NCI-H2029 (cell line): ENCODE measurements at regions not wholly inside any gene's neighbourhood (a gene's known extent, or its start where the extent isn't known, plus 50 kb on each side); places are given as distances from the start of the nearest gene placed in this dataset.

Source experiments
- DNase-seq: peaks from one replicate; lab custom pipeline; 2025; lab: John Stamatoyannopoulos, UW

DNA sequence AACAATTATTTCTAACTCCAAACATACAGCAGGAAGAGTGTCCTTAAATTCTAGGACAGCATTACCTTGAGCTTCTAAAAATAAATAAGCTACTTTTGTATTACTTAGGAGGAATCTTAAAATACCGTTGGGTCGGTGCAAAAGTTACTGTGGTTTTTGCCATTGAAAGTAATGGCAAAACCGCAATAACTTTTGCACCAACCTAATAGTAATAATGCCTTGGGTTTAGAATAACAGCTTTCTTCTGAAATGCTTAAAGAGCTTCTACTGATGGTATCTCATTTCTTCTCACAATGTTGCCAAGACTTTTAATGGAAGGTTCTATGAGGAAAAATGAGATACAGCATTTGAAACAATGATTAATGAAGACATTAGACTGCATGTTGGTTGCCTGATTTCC is 179.9 kb downstream of the SEC16B start:
- no peak for DNase-seq

- DNase-seq, result no peak
These were observed 183.6 kb downstream of the SEC16B start for GRCh38 chr1:177786176-177786745.

GRCh38 chr1:177784936-177785335 is 184.9 kb downstream of the SEC16B start:
- DNase-seq, result no peak

- no peak for DNase-seq
These were observed 185.4 kb downstream of the SEC16B start for GRCh38 chr1:177784409-177784808.

GRCh38 chr1:177783051-177783450 is 186.8 kb downstream of the SEC16B start:
- DNase-seq, result no peak

- DNase-seq, result no peak
These were observed 189.7 kb downstream of the SEC16B start for GRCh38 chr1:177780096-177780700.

DNA sequence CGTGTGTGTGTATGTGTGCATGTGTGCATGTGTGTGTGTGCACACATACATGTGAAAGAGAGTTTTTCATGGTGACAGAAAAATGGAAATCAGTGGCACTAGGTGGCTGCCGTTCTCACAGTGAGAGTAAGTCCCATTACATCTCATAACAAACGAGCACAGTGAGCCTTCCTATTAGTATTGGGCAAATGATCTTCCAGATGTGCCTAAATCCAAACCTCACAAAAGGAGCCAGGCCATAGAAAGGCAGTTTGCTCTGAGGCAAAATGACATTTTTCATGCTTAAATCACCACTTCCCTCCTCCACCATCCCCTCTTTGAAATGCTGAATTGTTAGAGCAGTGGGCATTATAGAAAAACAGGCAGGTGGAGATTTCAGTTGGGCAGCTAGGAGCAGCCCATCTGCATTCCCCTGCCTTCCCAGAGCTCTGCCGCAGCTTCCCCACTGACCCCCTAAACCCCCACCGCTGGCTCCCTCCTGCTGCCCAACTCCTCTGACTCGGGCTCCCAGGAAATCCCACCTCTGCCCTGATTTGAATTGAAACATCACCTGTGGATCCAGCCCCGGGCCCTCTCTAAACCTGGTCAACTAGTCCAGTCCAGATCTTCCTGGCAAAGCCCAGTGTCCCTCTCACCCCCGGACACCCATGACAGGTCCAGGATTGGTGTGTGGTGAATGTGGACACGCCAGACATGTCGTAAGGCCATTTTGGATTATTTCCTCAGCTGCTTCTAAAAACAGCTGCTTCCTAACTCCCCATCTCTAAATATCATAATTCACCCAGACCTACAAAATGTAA is 190.5 kb downstream of the SEC16B start:
- DNase-seq, result no peak

GRCh38 chr1:177775924-177776323 is 193.9 kb downstream of the SEC16B start:
- DNase-seq, result no peak

DNA sequence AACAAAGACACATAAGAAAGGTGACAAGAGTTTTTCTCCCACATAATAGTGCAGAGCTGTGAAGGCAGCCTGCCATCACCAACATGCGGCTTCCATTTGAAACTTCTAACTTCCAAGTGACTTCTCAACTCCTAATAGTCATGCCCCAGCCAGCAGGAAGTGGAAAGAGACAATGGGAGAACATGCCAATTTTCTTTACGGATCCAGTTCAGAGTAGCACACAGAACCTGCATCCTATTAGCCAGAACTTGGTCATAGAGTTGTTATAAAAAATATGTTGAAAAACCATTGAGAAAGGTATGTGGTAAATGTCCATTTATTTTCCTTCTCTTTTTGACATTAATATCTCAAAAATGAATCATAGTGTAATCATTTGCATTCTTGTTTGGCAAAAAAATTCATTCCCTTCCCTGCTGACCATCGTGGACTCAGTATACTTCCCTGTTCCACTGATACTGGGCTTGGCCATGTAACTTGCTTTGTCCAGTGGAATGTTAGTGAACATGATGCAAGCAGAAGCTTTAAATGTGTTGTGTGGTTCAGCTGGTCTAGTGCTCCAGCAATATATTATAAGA is 197.4 kb downstream of the SEC16B start:
- DNase-seq, result no peak

- DNase-seq, result no peak
These were observed 198.2 kb downstream of the SEC16B start for GRCh38 chr1:177771688-177772087.

GRCh38 chr1:177770096-177770495 is 199.8 kb downstream of the SEC16B start:
- peak; percentile 21 for DNase-seq

DNA sequence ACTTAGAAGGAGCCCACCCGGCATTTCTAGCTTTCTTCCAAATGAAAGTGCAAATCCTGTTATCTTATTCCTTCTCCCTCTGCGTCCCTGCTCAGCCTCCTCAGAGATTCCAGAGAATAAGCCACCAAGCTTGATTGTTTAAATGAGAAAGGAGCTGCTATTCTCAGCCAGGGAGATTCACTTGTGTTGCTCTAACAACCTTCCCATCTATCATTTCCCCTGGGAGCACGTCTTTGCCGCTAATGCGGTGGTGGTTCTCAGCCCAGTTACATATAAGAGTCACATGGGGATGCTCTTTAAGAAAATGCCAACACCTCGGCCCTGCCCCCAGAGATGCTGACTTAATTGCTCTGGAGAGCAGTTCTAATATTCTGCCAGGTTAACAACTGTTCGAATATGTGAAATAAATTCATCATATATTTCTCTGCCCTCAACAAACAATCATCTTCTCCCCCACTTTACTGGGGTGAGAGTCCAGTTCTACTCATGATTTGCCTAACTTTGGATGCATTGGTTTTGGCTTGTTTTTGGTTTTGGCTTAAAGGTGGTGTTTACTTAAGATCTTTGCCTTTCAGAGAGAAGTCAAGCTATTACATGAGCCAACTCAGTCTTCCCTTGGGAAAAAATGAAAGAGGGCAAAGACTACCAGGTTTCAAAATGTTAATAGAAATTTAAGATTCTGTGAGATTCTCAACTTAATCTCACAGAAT is 213.9 kb downstream of the SEC16B start:
- DNase-seq, result no peak

- no peak for DNase-seq
These were observed 215.3 kb downstream of the SEC16B start for GRCh38 chr1:177754603-177755002.

DNA sequence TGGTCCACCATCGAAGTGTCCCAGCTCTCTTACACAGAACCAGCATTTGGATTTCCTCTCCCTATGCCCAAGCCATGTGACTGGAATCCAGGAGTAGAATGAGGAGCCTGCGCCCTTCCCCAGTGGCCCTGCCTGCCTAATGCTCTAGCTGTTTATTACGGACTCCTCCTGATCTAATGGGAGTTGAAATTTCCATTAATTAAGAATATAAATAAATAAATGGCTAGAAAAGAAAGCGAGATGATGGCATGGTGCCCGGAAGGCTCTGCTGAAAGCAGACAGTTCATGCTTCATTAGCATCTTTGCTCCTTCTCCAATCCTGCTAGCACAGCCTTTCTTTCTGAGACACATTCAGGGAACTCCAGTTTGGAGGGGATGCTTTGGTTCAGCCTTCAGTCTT is 216.2 kb downstream of the SEC16B start:
- no peak for DNase-seq

GRCh38 chr1:177748080-177748801 is 221.6 kb downstream of the SEC16B start:
- no peak for DNase-seq

DNA sequence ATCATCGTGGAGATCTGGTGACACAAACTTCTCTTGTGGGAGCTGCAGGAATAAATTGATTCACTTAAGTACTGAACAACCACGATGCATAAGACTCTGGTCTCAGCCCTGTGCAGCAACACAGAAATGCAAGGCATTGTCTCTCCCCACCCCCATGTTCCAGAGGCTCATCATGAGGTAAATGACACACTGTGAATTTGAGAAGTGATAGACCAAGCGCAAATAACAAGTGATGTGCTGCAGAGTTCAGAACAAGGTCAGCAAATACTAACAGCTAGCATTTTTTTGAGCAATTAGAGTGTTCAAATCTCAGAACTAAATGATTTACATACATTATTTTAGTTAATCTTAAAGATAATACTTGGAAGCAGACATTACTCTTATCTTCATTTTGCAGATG is 223.7 kb downstream of the SEC16B start:
- DNase-seq, result no peak

DNA sequence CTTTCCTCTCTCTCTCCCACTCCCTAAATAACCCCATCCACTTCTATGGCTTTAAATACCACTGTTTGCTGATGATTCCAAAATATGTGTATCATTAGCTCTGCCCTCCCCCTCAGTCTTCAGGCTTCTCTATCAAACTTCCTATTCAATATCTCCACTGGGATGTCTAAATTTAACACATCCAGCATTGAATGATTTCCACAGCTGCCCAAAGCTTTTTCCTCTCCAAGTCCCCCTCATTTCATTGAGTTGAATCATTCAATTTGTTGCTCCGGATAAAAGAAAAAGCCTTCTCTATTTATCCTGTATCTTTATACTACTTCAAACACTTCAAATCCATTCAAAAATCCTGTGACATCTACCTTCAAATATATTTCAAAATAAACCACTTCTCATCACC is 225.0 kb downstream of the SEC16B start:
- DNase-seq, result no peak

DNA sequence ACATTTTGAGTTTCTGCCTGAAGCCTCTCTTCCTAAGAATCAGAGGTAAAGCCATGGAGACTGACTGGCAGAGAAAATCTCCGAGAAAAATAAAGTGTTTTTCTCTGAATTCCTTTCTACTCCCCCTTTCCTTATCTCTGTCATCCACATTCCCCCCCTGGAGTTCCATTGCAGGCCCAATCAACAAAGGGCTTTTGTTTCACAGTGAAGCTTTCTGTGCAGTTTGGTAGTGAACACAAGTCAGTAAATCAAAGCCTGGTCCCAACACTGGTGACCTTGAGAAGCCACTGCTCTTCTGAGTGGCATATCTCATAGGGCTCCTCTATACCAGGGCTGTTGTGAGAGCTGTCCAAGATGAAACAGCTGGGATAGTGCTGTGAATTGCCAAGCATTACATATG is 228.4 kb downstream of the SEC16B start:
- DNase-seq, result no peak

DNA sequence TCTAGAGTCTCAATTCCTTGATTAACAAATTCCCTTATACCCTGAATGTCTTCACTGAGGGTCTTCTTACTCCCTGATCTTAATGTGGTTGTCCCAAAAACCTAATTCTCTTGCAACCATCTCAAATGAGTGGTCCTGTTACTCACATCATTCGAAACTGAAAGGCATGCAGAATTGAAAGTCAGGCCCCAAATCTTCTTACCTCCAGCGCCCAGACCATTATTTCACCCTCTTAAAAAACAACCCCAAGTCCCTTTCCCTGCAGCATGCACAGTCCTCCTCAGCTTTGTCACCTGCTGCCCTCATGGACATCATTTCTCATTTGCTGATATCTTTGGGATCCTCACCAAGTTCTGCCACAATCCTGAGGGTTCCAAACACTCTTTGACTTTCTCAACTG is 230.1 kb downstream of the SEC16B start:
- DNase-seq, result no peak

- DNase-seq, result no peak
These were observed 232.4 kb downstream of the SEC16B start for GRCh38 chr1:177737456-177737855.

DNA sequence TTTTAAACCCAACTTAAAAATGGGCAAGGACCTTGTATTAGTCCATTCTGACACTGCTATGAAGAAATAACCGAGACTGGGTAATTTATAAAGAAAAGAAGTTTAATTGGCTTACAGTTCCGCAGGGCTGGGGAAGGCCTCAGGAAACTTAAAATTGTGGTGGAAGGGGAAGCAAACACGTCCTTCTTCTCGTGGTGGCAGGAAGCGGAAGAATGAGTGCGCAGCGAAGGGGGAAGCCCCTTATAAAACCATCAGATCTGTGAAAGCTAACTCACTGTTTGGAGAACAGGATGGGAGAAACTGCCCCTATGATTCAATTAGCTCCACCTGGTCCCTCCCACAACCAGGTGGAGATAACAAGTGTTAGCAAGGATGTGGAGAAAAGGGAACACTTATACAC is 237.7 kb downstream of the SEC16B start:
- DNase-seq, result no peak

GRCh38 chr1:177729646-177730045 is 240.2 kb downstream of the SEC16B start:
- no peak for DNase-seq
